GM23338 (cell line): ENCODE measurements at regions not wholly inside any gene's neighbourhood (a gene's known extent, or its start where the extent isn't known, plus 50 kb on each side); places are given as distances from the start of the nearest gene placed in this dataset.

Experiments used
- ATAC-seq: fragments of 200-7000 bp; cut with Tn5 transposase; 3 replicates; pipeline ENCODE4 v1.9.1; 2020
- DNase-seq: peaks from one replicate; pipeline ENCODE4 v3.0.0-alpha.2; 2015; ENCODE audit warnings: low spot score
- H2AFZ ChIP-seq: fragments of 200-600 bp; sonication (generic); 2 replicates; pipeline ENCODE4 v1.8.0; 2016; ENCODE audit warnings: antibody characterized with exemption, mild to moderate bottlenecking, moderate library complexity
- H3F3A ChIP-seq: fragments of 200-600 bp; sonication (generic); replicated peaks from 2 replicates; pipeline ENCODE4 v1.8.0; 2017; ENCODE audit warnings: antibody characterized with exemption, mixed run types, low read depth
- H3K27ac ChIP-seq: fragments of 200-600 bp; sonication (generic); 2 replicates; pipeline ENCODE4 v1.6.1; 2016; ENCODE audit warnings: low read depth
- H3K27me3 ChIP-seq: fragments of 200-600 bp; sonication (generic); 2 replicates; pipeline ENCODE4 v1.8.0; 2016; ENCODE audit warnings: mild to moderate bottlenecking, mixed run types, moderate library complexity; ENCODE audit not compliant: insufficient read depth
- H3K36me3 ChIP-seq: fragments of 200-600 bp; sonication (generic); 2 replicates; pipeline ENCODE4 v1.8.0; 2016; ENCODE audit warnings: mild to moderate bottlenecking; ENCODE audit not compliant: insufficient read depth
- H3K4me1 ChIP-seq: fragments of 200-600 bp; sonication (generic); 2 replicates; pipeline ENCODE4 v1.8.0; 2016; ENCODE audit warnings: mild to moderate bottlenecking, moderate library complexity; ENCODE audit not compliant: insufficient read depth
- H3K4me2 ChIP-seq: fragments of 200-600 bp; sonication (generic); 2 replicates; pipeline ENCODE4 v1.7.1; 2017; ENCODE audit warnings: mixed run types
- H3K4me3 ChIP-seq: fragments of 200-600 bp; sonication (generic); 2 replicates; pipeline ENCODE4 v1.6.1; 2016; ENCODE audit warnings: mixed run types
- H3K79me2 ChIP-seq: fragments of 200-600 bp; sonication (generic); replicated peaks from 2 replicates; pipeline ENCODE4 v1.8.0; 2017; ENCODE audit warnings: mild to moderate bottlenecking; ENCODE audit not compliant: insufficient read depth
- H3K9me2 ChIP-seq: fragments of 200-600 bp; sonication (generic); 2 replicates; pipeline ENCODE4 v1.8.0; 2017; ENCODE audit not compliant: insufficient read depth
- H4K20me1 ChIP-seq: fragments of 200-600 bp; sonication (generic); replicated peaks from 2 replicates; pipeline ENCODE4 v1.8.0; 2017; ENCODE audit warnings: mild to moderate bottlenecking; ENCODE audit not compliant: insufficient read depth
- H3K27ac Mint-ChIP-seq: 2 replicates; pipeline ENCODE4 v1.8.0; 2020; ENCODE audit warnings: inconsistent platforms, mild to moderate bottlenecking, moderate library complexity, mixed read lengths
- H3K27me3 Mint-ChIP-seq: 3 replicates; pipeline ENCODE4 v1.8.0; 2022; ENCODE audit warnings: low read depth, mild to moderate bottlenecking, moderate library complexity, mixed read lengths, inconsistent platforms; ENCODE audit not compliant: insufficient read depth, poor library complexity
- H3K36me3 Mint-ChIP-seq: 3 replicates; pipeline ENCODE4 v1.8.0; 2021; ENCODE audit warnings: low read depth, mild to moderate bottlenecking, inconsistent platforms, moderate library complexity, mixed read lengths
- H3K4me1 Mint-ChIP-seq: 3 replicates; pipeline ENCODE4 v1.8.0; 2020; ENCODE audit warnings: mild to moderate bottlenecking, inconsistent platforms, mixed read lengths
- H3K4me3 Mint-ChIP-seq: 3 replicates; pipeline ENCODE4 v1.8.0; 2021; ENCODE audit warnings: moderate library complexity, mild to moderate bottlenecking, inconsistent platforms, mixed read lengths
- H3K9me3 Mint-ChIP-seq: 3 replicates; pipeline ENCODE4 v1.8.0; 2020; ENCODE audit warnings: moderate library complexity, mild to moderate bottlenecking, inconsistent platforms, mixed read lengths
- CTCF ChIP-seq, 2 experiments: fragments of 200-600 bp in 1 of 2; sonication (generic) in 1 of 2; conservative IDR thresholded peaks; 2 replicates each; pipeline versions ENCODE4 v1.5.1 to v1.6.1; 2016 to 2017; ENCODE audit warnings: antibody characterized with exemption in 2 of 2, low read depth in 2 of 2, mild to moderate bottlenecking in 2 of 2, moderate library complexity in 1 of 2
- EZH2 ChIP-seq: fragments of 200-600 bp; sonication (generic); IDR thresholded peaks from one replicate; pipeline ENCODE4 v1.8.0; 2017; ENCODE audit warnings: antibody characterized with exemption, mild to moderate bottlenecking, low read depth; ENCODE audit not compliant: unreplicated experiment
- EZH2phosphoT487 ChIP-seq: fragments of 200-600 bp; sonication (generic); IDR thresholded peaks from one replicate; pipeline ENCODE4 v1.8.1; 2018; ENCODE audit warnings: antibody characterized with exemption; ENCODE audit not compliant: unreplicated experiment
- NANOG ChIP-seq: IDR thresholded peaks from 2 replicates; pipeline ENCODE4 v1.6.1; 2016; ENCODE audit warnings: antibody characterized with exemption, borderline replicate concordance
- POLR2AphosphoS5 ChIP-seq: IDR thresholded peaks from 2 replicates; pipeline ENCODE4 v1.6.1; 2016; ENCODE audit warnings: antibody characterized with exemption, low read depth
- STAT1 ChIP-seq: IDR thresholded peaks from one replicate; pipeline ENCODE4 v1.6.1; 2016; ENCODE audit warnings: antibody characterized with exemption; ENCODE audit not compliant: unreplicated experiment
- ZNF114 ChIP-seq: fragments of 250-450 bp; sonication (Bioruptor Pico); IDR thresholded peaks from 2 replicates; pipeline ENCODE4 v1.5.0; 2020; ENCODE audit warnings: mild to moderate bottlenecking, moderate library complexity
- ZNF331 ChIP-seq: fragments of 250-450 bp; sonication (Bioruptor Pico); IDR thresholded peaks from 2 replicates; pipeline ENCODE4 v1.5.0; 2020; ENCODE audit warnings: low read depth, mild to moderate bottlenecking, moderate library complexity
- ZNF462 ChIP-seq: fragments of 250-450 bp; sonication (Bioruptor Pico); IDR thresholded peaks from 2 replicates; pipeline ENCODE4 v1.5.0; 2020; ENCODE audit warnings: mild to moderate bottlenecking, moderate library complexity
- TF ChIP-seq, protein P1 (sequence below): IDR thresholded peaks from 2 replicates; pipeline ENCODE4 v1.6.1; 2016; ENCODE audit warnings: antibody characterized with exemption
- TF ChIP-seq, protein P2 (sequence below): IDR thresholded peaks from one replicate; pipeline ENCODE4 v1.6.1; 2018; ENCODE audit warnings: antibody characterized with exemption; ENCODE audit not compliant: unreplicated experiment

GRCh38 chr4:111934314-111934713 is 210.9 kb upstream of the FAM241A start:
- ATAC-seq (no peak), DNase-seq (peak; percentile 11)
- TF ChIP-seq ZNF462 (CRISPR knock-in tag): no peak
- TF ChIP-seq POLR2AphosphoS5: no peak
- TF ChIP-seq NANOG: no peak
- no peak for TF ChIP-seq STAT1
- no peak for TF ChIP-seq ZNF331 (CRISPR knock-in tag)
- no peak for TF ChIP-seq CTCF (conservative IDR thresholded peaks at IDR 0.05; ENCODE audit: low read depth in 2 of 2)
- no peak for TF ChIP-seq EZH2phosphoT487
- TF ChIP-seq, protein P1, sequence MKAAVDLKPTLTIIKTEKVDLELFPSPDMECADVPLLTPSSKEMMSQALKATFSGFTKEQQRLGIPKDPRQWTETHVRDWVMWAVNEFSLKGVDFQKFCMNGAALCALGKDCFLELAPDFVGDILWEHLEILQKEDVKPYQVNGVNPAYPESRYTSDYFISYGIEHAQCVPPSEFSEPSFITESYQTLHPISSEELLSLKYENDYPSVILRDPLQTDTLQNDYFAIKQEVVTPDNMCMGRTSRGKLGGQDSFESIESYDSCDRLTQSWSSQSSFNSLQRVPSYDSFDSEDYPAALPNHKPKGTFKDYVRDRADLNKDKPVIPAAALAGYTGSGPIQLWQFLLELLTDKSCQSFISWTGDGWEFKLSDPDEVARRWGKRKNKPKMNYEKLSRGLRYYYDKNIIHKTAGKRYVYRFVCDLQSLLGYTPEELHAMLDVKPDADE: no peak
- no peak for TF ChIP-seq ZNF114 (CRISPR knock-in tag)
- TF ChIP-seq EZH2: no peak
- TF ChIP-seq, protein P2, sequence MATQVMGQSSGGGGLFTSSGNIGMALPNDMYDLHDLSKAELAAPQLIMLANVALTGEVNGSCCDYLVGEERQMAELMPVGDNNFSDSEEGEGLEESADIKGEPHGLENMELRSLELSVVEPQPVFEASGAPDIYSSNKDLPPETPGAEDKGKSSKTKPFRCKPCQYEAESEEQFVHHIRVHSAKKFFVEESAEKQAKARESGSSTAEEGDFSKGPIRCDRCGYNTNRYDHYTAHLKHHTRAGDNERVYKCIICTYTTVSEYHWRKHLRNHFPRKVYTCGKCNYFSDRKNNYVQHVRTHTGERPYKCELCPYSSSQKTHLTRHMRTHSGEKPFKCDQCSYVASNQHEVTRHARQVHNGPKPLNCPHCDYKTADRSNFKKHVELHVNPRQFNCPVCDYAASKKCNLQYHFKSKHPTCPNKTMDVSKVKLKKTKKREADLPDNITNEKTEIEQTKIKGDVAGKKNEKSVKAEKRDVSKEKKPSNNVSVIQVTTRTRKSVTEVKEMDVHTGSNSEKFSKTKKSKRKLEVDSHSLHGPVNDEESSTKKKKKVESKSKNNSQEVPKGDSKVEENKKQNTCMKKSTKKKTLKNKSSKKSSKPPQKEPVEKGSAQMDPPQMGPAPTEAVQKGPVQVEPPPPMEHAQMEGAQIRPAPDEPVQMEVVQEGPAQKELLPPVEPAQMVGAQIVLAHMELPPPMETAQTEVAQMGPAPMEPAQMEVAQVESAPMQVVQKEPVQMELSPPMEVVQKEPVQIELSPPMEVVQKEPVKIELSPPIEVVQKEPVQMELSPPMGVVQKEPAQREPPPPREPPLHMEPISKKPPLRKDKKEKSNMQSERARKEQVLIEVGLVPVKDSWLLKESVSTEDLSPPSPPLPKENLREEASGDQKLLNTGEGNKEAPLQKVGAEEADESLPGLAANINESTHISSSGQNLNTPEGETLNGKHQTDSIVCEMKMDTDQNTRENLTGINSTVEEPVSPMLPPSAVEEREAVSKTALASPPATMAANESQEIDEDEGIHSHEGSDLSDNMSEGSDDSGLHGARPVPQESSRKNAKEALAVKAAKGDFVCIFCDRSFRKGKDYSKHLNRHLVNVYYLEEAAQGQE: no peak
- Mint-ChIP-seq H3K4me1 (peaks cover 14% of the 10 kb centered on the region), H3K36me3 (no peaks in the 10 kb centered on the region), H3K9me3 (no peaks in the 10 kb centered on the region), H3K4me3 (no peak overlapping the region), H3K27ac (peak overlapping the region; percentile 77), H3K27me3 (no peaks in the 10 kb centered on the region)
- no peaks in the 10 kb centered on the region for H3F3A ChIP-seq
- H3K4me1 ChIP-seq: peaks cover 10% of the 10 kb centered on the region; the same call in 1 of the 2 replicates
- H3K4me2 ChIP-seq: peak overlapping the region; percentile 9; the same call in 1 of the 2 replicates
- no peak overlapping the region for H3K27ac ChIP-seq
- peak overlapping the region; percentile 15; the same call in 1 of the 2 replicates for H2AFZ ChIP-seq
- no peaks in the 10 kb centered on the region for H3K79me2 ChIP-seq
- no peaks in the 10 kb centered on the region for H3K9me2 ChIP-seq
- no peaks in the 10 kb centered on the region for H3K27me3 ChIP-seq
- H3K4me3 ChIP-seq: no peak overlapping the region
- no peaks in the 10 kb centered on the region for H4K20me1 ChIP-seq
- no peaks in the 10 kb centered on the region for H3K36me3 ChIP-seq
